HG03139 (cell line): ENCODE measurements at regions not wholly inside any gene's neighbourhood (a gene's known extent, or its start where the extent isn't known, plus 50 kb on each side); places are given as distances from the start of the nearest gene placed in this dataset.
"Not testable (repeated sequence)": the region's sequence is repeated elsewhere in the genome, so short reads cannot be mapped to it uniquely, and the experiment has no call there.

Experiments
- ATAC-seq: cut with Tn5 transposase; IDR thresholded peaks from one replicate; pipeline ENCODE4 v1.9.1; 2021; ENCODE audit not compliant: unreplicated experiment

DNA sequence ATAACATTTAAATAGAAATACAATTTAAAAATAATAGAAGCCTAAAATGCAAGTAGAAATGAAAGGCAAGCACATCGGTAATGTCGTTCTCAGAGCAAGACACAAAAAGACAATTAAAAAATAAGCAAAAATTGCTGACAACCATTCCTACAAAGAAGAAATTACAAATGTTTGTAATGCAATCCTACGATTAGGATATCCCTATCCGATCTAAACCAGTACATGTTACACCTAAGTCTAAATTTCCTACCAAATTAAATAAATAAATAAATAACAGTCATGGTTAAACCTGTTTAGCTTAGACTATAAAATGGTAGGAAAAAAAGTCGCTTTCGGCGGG, 90.0 kb downstream of the ANXA2R start:
- no peak for ATAC-seq

GRCh38 chr5:42949348-42950115, 90.6 kb downstream of the ANXA2R start:
- ATAC-seq: peak; percentile 66

GRCh38 chr5:42948961-42949347, 91.2 kb downstream of the ANXA2R start:
- ATAC-seq: no peak

GRCh38 chr5:42944989-42945388, 95.1 kb downstream of the ANXA2R start:
- no peak for ATAC-seq

DNA sequence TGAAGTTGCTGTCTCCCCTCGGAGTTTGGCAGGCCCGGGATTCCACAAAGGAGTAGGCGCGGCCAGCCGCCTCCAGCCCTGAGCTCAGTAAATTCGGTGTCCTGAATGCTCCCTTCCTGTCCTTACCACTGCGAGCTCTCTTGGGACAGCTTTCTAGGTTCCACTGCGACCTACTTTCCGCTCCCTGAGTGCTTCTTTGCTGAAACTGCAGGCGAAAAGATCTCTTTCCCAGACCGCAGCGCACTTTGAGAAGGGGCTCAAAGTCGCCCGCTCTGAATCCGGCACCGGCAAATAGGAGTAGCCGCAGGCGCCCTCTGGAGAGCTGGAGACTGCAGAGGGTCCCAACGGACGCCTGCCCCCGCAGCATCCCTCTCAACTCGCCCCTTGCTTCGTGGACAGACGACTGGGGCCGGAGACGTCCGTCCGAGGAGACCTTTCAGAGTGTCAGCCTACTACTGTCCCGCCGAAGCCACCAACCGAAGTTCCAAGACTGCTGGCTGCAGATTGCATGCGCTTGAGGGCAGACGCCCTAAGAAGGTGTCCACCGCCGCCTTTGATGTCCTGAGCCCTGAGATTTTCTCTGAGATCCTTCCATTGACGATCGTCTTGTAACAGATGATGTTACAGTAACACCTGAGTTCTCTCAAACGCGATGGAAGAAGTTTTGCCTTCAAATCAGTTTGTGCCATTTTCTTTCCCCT, 96.0 kb downstream of the ANXA2R start:
- ATAC-seq: no peak

- ATAC-seq: no peak
Measured at GRCh38 chr5:42940853-42941252, 99.3 kb downstream of the ANXA2R start.

- ATAC-seq: not testable (repeated sequence)
Measured at GRCh38 chr5:42932011-42932410, 108.1 kb downstream of the ANXA2R start.

DNA sequence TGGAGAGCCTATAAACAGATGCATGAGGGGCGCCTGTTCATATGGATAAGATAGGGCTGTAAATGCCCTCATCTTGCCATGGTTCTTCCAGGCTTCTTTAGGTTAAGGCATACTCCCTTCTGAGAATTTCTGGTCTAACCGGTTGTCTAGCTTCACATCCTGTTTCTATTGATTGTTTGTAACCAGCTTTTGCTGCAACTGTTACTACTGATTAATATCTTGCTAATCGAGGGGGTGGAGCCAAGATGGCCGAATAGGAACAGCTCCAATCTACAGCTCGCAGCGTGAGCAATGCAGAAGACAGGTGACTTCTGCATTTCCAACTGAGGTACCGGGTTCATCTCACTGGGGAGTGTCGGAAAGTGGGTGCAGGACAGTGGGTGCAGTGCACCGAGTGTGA, 108.7 kb downstream of the ANXA2R start:
- not testable (repeated sequence) for ATAC-seq

DNA sequence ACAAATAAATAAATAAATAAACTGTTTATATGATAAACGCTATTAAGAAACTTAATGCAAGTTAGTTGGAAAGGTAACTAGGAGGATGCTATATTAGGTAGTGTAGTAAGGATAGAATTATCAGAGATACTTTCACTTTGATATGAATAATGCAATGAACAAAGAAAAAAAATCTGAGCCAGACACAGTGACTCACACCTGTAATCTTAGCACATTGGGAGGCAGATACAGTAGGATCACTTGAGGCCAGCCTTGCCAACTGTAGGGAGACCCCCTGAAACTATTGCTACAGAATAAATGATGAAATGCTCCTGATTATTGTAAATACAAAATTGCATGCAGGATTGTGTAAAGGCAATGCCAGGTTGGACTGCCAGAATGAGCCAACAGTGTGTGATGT, 109.2 kb downstream of the ANXA2R start:
- ATAC-seq: no peak

- no peak for ATAC-seq
Measured at GRCh38 chr5:42929871-42930270, 110.2 kb downstream of the ANXA2R start.

GRCh38 chr5:42927730-42928129, 112.4 kb downstream of the ANXA2R start:
- ATAC-seq: peak; percentile 65

- ATAC-seq: no peak
Measured at GRCh38 chr5:42924686-42925085, 113.0 kb upstream of the SELENOP start.

- ATAC-seq: no peak
Measured at GRCh38 chr5:42924226-42924625, 112.5 kb upstream of the SELENOP start.

DNA sequence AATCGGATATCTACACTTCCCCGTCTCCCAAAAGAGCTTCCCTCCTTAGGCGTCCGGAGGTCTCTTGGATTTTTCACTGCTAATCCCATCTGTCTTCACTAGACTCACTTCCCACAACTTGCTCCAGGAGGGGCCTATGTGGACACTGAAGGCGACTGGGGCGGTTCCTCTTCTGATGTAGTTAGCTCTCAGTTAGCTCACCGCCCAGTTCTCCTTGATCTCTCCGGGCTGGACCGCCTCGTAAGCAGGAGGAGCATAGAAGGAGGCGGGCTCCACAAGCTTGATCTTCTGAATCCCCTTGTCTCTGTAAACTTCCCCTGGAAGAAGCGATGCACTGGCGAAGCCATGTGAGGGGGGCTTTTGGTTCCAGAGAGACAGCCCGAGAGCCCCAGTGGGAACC, 112.0 kb upstream of the SELENOP start:
- no peak for ATAC-seq

DNA sequence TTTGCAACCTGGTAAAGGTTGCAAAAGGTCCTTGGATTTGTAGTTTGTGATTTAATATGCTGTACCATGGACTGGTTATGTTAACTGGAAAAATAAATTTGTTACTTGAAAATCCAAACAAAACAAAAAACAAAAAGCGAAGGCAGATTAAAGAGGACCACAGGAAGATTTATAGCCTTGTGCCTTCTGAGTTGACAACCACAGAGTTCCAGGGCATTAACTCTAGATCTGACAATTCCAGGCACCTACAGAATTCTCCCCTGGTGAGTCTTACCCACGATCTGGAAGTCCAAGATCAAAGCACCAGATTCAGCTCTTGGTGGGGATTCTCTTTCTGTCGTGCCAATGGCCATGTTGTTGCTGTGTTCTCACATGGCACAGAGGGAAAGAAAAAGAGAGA, 107.9 kb upstream of the SELENOP start:
- ATAC-seq: no peak

DNA sequence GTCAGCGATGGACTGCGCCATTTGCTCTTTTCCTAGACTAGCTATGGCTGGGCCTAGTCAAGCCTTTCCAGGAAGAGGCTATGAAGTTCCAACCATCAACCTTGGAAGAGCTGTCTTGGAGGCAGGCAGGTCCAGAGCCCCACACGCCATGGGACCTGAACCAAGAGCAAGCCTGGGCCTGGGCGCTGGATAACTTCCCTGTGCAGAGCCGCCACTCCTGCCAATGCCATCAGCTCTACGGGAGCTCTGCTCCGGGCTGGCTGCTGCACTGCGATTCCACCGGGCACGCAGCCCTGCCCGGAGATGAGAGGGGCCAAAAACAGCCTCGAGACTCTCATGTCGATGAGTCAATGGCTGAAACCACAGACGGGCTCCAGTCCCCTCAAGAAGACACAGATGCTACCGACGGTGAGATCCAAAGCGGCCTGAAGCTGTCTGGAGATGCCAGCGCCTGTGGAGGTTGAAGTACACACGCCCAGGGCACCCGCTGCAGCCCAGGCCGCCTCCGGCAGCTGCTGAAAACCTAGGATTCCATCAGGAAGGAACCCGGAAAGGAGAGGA, 103.7 kb upstream of the SELENOP start:
- no peak for ATAC-seq

GRCh38 chr5:42912184-42912798, 100.6 kb upstream of the SELENOP start:
- ATAC-seq: no peak

GRCh38 chr5:42908509-42909488, 97.1 kb upstream of the SELENOP start:
- ATAC-seq: peak; percentile 88

DNA sequence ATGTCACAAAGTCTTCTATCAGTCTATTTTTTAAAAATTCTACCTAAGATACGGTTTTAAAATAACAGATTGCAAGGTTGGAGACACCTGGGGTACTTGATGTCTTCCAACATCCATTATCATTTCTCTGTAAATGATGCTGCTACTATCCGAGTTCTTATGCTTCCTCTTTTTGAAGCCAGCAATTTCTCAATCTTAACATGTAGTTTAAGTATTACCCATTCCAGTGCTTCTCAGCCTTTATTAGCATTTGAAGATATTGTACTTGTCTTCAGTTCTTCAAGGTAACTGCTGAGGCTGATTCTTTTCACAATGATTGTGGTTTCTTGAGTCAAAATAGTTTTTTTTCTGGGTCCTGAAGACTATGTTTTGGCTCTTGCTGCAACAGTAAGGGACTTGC, 96.4 kb upstream of the SELENOP start:
- no peak for ATAC-seq

DNA sequence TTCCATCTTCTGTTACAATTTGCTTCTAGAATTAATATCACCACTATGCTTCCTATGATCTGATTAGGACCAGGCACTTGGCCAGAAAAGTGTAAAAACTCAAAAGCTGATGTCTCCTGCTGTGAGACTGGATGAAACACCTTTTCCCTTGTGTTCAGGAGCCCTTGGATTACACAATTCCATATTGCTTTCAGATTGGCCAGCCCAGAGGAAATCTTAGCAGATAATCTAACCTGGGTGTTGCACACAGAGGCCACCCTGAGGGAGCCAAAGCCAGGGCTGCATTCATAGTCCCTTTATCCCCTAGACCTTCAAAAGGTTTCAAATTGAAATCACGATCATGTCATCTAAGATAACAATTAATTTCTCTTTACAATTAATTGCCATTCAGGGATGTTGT, 94.1 kb upstream of the SELENOP start:
- no peak for ATAC-seq

DNA sequence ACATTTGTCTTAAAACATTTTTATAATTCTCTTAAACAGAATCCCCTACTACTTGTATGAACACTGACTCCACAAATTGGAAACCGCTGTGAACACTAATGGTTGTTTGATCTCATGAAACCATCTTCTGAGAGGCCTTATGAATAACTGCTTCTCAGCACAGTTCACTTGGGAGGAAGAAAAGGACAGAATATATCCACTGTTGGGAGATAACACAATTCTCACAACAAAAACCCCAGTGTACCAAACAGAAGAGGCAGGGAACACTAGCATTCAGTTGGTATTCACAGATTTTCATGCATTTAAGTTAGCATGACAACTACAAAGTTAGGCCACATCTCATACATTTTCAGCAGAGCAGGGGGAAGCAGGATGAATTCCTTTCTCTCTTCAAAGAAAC, 89.0 kb upstream of the SELENOP start:
- no peak for ATAC-seq
